ENCODE measurements at regions not wholly inside any gene's neighbourhood (a gene's known extent, or its start where the extent isn't known, plus 50 kb on each side); places are given as distances from the start of the nearest gene placed in this dataset.

GRCh38 chr9:12060811-12061210, 632.4 kb upstream of the TYRP1 start:
- no peak overlapping the region for H3K27ac ChIP-seq (ENCODE audit: low read length)
- DNase-seq (no peak), ATAC-seq (no peak)
- TF ChIP-seq EZH2 (IDR thresholded peaks at IDR 0.05; ENCODE audit: low read length, unreplicated experiment) (no peak), EZH2phosphoT487 (IDR thresholded peaks at IDR 0.05; ENCODE audit: borderline replicate concordance, low read length) (no peak)
- TF ChIP-seq, protein P1, sequence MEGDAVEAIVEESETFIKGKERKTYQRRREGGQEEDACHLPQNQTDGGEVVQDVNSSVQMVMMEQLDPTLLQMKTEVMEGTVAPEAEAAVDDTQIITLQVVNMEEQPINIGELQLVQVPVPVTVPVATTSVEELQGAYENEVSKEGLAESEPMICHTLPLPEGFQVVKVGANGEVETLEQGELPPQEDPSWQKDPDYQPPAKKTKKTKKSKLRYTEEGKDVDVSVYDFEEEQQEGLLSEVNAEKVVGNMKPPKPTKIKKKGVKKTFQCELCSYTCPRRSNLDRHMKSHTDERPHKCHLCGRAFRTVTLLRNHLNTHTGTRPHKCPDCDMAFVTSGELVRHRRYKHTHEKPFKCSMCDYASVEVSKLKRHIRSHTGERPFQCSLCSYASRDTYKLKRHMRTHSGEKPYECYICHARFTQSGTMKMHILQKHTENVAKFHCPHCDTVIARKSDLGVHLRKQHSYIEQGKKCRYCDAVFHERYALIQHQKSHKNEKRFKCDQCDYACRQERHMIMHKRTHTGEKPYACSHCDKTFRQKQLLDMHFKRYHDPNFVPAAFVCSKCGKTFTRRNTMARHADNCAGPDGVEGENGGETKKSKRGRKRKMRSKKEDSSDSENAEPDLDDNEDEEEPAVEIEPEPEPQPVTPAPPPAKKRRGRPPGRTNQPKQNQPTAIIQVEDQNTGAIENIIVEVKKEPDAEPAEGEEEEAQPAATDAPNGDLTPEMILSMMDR (conservative IDR thresholded peaks at IDR 0.05; ENCODE audit: low read depth, low read length) = no peak
- H3K9me2 ChIP-seq (replicated peaks; ENCODE audit: low read length) = no peaks in the 10 kb centered on the region
- intact Hi-C loops (cut with micrococcal nuclease) = no loop called here
- no TSS peak for BruUV-seq (replicated peaks)
- H3F3A ChIP-seq (ENCODE audit: low read length, unreplicated experiment) = no peaks in the 10 kb centered on the region
- H3K4me3 ChIP-seq (ENCODE audit: low read length) = no peak overlapping the region
- no peak overlapping the region for H3K9ac ChIP-seq (ENCODE audit: low read length)
- no peaks in the 10 kb centered on the region for H3K4me1 ChIP-seq (ENCODE audit: insufficient read depth, low read length)
- no peaks in the 10 kb centered on the region for H3K36me3 ChIP-seq (ENCODE audit: low read depth, low read length)
- CTCF ChIA-PET = no interaction called here
- H3K9me3 ChIP-seq (ENCODE audit: low read length) = no peaks in the 10 kb centered on the region
- POLR2A ChIA-PET (ENCODE audit: unreplicated experiment) = no interaction called here
- no peak overlapping the region for H3K4me2 ChIP-seq (ENCODE audit: low read length)
- no peaks in the 10 kb centered on the region for H3K27me3 ChIP-seq (ENCODE audit: low read length)
- H3K79me2 ChIP-seq (ENCODE audit: low read length) = no peaks in the 10 kb centered on the region
- H4K20me1 ChIP-seq (ENCODE audit: low read length) = no peaks in the 10 kb centered on the region
- H2AFZ ChIP-seq (ENCODE audit: low read length) = no peak overlapping the region

DNA sequence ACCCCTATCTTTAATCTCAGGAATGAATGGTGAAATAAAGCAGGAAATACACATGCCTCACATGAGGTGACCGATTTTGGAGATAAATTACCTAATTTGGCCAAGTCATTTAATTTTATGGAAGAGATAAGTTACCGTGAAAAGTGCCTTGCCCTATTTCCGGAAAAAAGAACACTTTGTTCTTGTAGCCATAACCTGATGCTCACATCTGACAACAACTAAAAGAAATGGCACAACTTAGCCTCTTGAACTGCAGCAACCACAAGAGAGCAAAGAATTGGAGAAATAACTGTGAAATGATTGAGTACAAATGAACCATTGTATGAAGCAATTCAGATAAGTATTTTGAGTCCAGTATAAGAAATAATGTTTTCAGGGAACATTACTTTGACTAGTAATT, 628.1 kb upstream of the TYRP1 start:
- Histone ChIP-seq H3K79me2 (ENCODE audit: low read length) (no peaks in the 10 kb centered on the region), H4K20me1 (ENCODE audit: low read length) (no peaks in the 10 kb centered on the region), H3K36me3 (ENCODE audit: low read depth, low read length) (no peaks in the 10 kb centered on the region), H3K27ac (ENCODE audit: low read length) (no peak overlapping the region), H2AFZ (ENCODE audit: low read length) (no peak overlapping the region), H3F3A (ENCODE audit: low read length, unreplicated experiment) (no peaks in the 10 kb centered on the region), H3K4me3 (ENCODE audit: low read length) (no peak overlapping the region), H3K9ac (ENCODE audit: low read length) (no peak overlapping the region), H3K4me2 (ENCODE audit: low read length) (no peak overlapping the region), H3K27me3 (ENCODE audit: low read length) (no peaks in the 10 kb centered on the region), H3K4me1 (ENCODE audit: insufficient read depth, low read length) (no peaks in the 10 kb centered on the region), H3K9me3 (ENCODE audit: low read length) (no peaks in the 10 kb centered on the region), H3K9me2 (replicated peaks; ENCODE audit: low read length) (no peaks in the 10 kb centered on the region)
- ChIA-PET CTCF (no interaction called here), POLR2A (ENCODE audit: unreplicated experiment) (no interaction called here)
- no peak for DNase-seq
- TF ChIP-seq EZH2phosphoT487 (IDR thresholded peaks at IDR 0.05; ENCODE audit: borderline replicate concordance, low read length) (no peak), EZH2 (IDR thresholded peaks at IDR 0.05; ENCODE audit: low read length, unreplicated experiment) (no peak)
- TF ChIP-seq, protein P1 (conservative IDR thresholded peaks at IDR 0.05; ENCODE audit: low read depth, low read length) = no peak
- intact Hi-C loops (cut with micrococcal nuclease) = no loop called here
- BruUV-seq (replicated peaks) = no TSS peak
- no peak for ATAC-seq

DNA sequence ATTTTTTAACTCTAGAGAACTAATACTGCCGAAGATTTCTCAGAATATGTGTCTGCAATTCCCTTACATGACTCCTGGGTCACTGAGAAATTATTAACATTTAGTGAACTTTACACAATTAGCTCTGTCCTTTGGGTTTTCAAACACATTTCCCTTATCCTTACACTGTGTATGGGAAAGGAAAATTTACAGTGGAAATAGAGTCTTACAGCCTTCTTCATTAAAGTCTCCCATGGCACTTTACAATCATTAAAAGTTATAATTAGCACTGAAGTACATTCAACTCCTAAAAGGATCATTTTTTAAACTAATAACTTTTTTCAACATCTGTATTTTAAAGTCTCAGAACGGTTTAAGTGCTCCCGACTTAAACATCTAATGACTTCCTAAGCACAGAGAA, 627.5 kb upstream of the TYRP1 start:
- no peaks in the 10 kb centered on the region for H3K9me2 ChIP-seq (replicated peaks; ENCODE audit: low read length)
- no peaks in the 10 kb centered on the region for H3F3A ChIP-seq (ENCODE audit: low read length, unreplicated experiment)
- H3K36me3 ChIP-seq (ENCODE audit: low read depth, low read length) = no peaks in the 10 kb centered on the region
- no peak overlapping the region for H2AFZ ChIP-seq (ENCODE audit: low read length)
- H3K27ac ChIP-seq (ENCODE audit: low read length) = no peak overlapping the region
- TF ChIP-seq EZH2 (IDR thresholded peaks at IDR 0.05; ENCODE audit: low read length, unreplicated experiment) (no peak), EZH2phosphoT487 (IDR thresholded peaks at IDR 0.05; ENCODE audit: borderline replicate concordance, low read length) (no peak)
- TF ChIP-seq, protein P1 (conservative IDR thresholded peaks at IDR 0.05; ENCODE audit: low read depth, low read length) = no peak
- ATAC-seq (no peak), DNase-seq (no peak)
- no peaks in the 10 kb centered on the region for H3K27me3 ChIP-seq (ENCODE audit: low read length)
- CTCF ChIA-PET = no interaction called here
- H3K4me1 ChIP-seq (ENCODE audit: insufficient read depth, low read length) = no peaks in the 10 kb centered on the region
- BruUV-seq (replicated peaks) = no TSS peak
- no peaks in the 10 kb centered on the region for H3K9me3 ChIP-seq (ENCODE audit: low read length)
- H4K20me1 ChIP-seq (ENCODE audit: low read length) = no peaks in the 10 kb centered on the region
- no peak overlapping the region for H3K4me3 ChIP-seq (ENCODE audit: low read length)
- POLR2A ChIA-PET (ENCODE audit: unreplicated experiment) = no interaction called here
- intact Hi-C loops (cut with micrococcal nuclease) = no loop called here
- no peaks in the 10 kb centered on the region for H3K79me2 ChIP-seq (ENCODE audit: low read length)
- no peak overlapping the region for H3K4me2 ChIP-seq (ENCODE audit: low read length)
- no peak overlapping the region for H3K9ac ChIP-seq (ENCODE audit: low read length)
